ENCODE measurements at regions not wholly inside any gene's neighbourhood (a gene's known extent, or its start where the extent isn't known, plus 50 kb on each side); places are given as distances from the start of the nearest gene placed in this dataset.

DNA sequence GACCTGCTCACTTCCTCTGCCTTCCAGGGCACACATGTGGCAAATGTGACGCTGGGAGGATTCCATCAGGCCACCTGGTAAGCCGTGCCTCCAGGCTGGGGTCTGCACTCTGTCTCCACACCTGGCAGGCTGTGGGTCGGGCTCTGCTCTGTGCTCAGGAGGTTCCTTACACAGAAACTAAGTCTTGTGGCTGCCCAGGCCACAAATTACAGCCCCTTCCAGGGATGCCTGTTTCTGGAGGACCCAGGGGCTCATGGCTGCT is 58.2 kb downstream of the RMI2 start (continued):
- no peak for TF ChIP-seq EP300 (IDR thresholded peaks at IDR 0.05; ENCODE audit: borderline replicate concordance in 1 of 2, control insufficient read depth in 1 of 2, low read depth in 2 of 2, low read length in 2 of 2)
- TF ChIP-seq ATF3 (IDR thresholded peaks at IDR 0.05; ENCODE audit: borderline replicate concordance, extremely low read depth, low read depth, low read length) = no peak
- no peak for TF ChIP-seq NR2C1 (IDR thresholded peaks at IDR 0.05)
- no peak for TF ChIP-seq RAD51 (IDR thresholded peaks at IDR 0.05)
- TF ChIP-seq ESRRA (IDR thresholded peaks at IDR 0.05; ENCODE audit: low read length) = no peak
- TF ChIP-seq MTA2 (IDR thresholded peaks at IDR 0.05; ENCODE audit: low read depth) = no peak
- TF ChIP-seq NKRF (conservative IDR thresholded peaks at IDR 0.05) = no peak
- no peak for TF ChIP-seq GATAD2B (conservative IDR thresholded peaks at IDR 0.05; ENCODE audit: low read depth)
- no peak for TF ChIP-seq MEF2A (IDR thresholded peaks at IDR 0.05; ENCODE audit: insufficient read depth, low read depth, low read length)
- TF ChIP-seq MAX (IDR thresholded peaks at IDR 0.05; ENCODE audit: low read depth, low read length) = no peak
- no peak for TF ChIP-seq SIN3A (IDR thresholded peaks at IDR 0.05; ENCODE audit: low read depth, low read length)

GRCh38 chr16:11403920-11404319 is 58.7 kb downstream of the RMI2 start:
- WGBS (ENCODE audit: insufficient coverage, insufficient replicate concordance, low lambda C conversion rate, missing lambda C conversion rate) = 42% methylated on average over 6 of the region's 6 CpGs
- Histone ChIP-seq H3K27ac (ENCODE audit: control insufficient read depth, insufficient read depth) (no peak overlapping the region), H4K20me1 (ENCODE audit: control insufficient read depth, insufficient read depth) (no peaks in the 10 kb centered on the region), H3K36me3 (ENCODE audit: control insufficient read depth in 2 of 2, insufficient read depth in 2 of 2, low read length in 1 of 2) (no peaks in the 10 kb centered on the region), H3K9me3 (replicated peaks; ENCODE audit: control insufficient read depth, insufficient read depth, low read length) (no peaks in the 10 kb centered on the region), H3K27me3 (replicated peaks in 1 of 2; ENCODE audit: control insufficient read depth in 2 of 2, insufficient read depth in 2 of 2, low read length in 1 of 2) (no peaks in the 10 kb centered on the region; a peak in 3 of 4 replicates), H3K79me2 (ENCODE audit: control insufficient read depth, insufficient read depth, low read length) (no peaks in the 10 kb centered on the region), H2AFZ (ENCODE audit: control insufficient read depth, low read depth, low read length) (no peak overlapping the region), H3K4me3 (no peak overlapping the region), H3K9ac (ENCODE audit: control insufficient read depth, insufficient read depth, low read length) (no peak overlapping the region), H3K4me1 (ENCODE audit: control insufficient read depth, insufficient read depth, low read length) (no peaks in the 10 kb centered on the region), H3K4me2 (ENCODE audit: control insufficient read depth, insufficient read depth) (no peak overlapping the region)
- ChIA-PET SMC1A (ENCODE audit: uncharacterized antibody, unreplicated experiment) (interaction anchor here (1.2 to 4.4 kb wide), 2 partner anchors 237 to 439 kb away, joined by 3 to 22 read pairs; no protein-coding TSS in a partner anchor), POLR2A (no interaction called here), CTCF (interaction anchor here (1.3 to 7.3 kb wide), 5 partner anchors 15 to 453 kb away, joined by 8 to 60 read pairs (median 8); no protein-coding TSS in a partner anchor), RAD21 (ENCODE audit: unreplicated experiment) (interaction anchor here (1.5 to 5.0 kb wide), 2 partner anchors 17 to 439 kb away, joined by 3 to 27 read pairs; no protein-coding TSS in a partner anchor)
- DNase-seq (ENCODE audit: low read depth, low spot score) = no peak
- no peak for FAIRE-seq
- no peak for ATAC-seq
- intact Hi-C loops (cut with micrococcal nuclease; ENCODE audit: unreplicated experiment) = no loop called here
- BruUV-seq (replicated peaks) = no TSS peak
- in situ Hi-C loops (cut with MboI) = no loop called here
- TF ChIP-seq SUZ12 (IDR thresholded peaks at IDR 0.05; ENCODE audit: unreplicated experiment) (no peak), HDGF (IDR thresholded peaks at IDR 0.05) (no peak), RB1 (IDR thresholded peaks at IDR 0.05; ENCODE audit: borderline replicate concordance) (no peak), E4F1 (IDR thresholded peaks at IDR 0.05; ENCODE audit: borderline replicate concordance, partially characterized antibody) (no peak), MYB (IDR thresholded peaks at IDR 0.05; ENCODE audit: borderline replicate concordance, low read depth, low read length) (no peak), NR2C2 (IDR thresholded peaks at IDR 0.05; ENCODE audit: borderline replicate concordance, control insufficient read depth, insufficient read length, low read depth) (no peak)
- TF ChIP-seq, protein P1, sequence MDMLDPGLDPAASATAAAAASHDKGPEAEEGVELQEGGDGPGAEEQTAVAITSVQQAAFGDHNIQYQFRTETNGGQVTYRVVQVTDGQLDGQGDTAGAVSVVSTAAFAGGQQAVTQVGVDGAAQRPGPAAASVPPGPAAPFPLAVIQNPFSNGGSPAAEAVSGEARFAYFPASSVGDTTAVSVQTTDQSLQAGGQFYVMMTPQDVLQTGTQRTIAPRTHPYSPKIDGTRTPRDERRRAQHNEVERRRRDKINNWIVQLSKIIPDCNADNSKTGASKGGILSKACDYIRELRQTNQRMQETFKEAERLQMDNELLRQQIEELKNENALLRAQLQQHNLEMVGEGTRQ (IDR thresholded peaks at IDR 0.05; ENCODE audit: borderline replicate concordance, low read depth, low read length) = no peak

Data from GM12878 (cell line).